ENCODE measurements at regions not wholly inside any gene's neighbourhood (a gene's known extent, or its start where the extent isn't known, plus 50 kb on each side); places are given as distances from the start of the nearest gene placed in this dataset.

GRCh38 chr6:40125680-40126394 lies 191.6 kb upstream of the MOCS1 start:
- no peaks in the 10 kb centered on the region for H3K4me1 ChIP-seq
- no peak for ATAC-seq
- no peak overlapping the region for H3K27ac ChIP-seq
- H3K9me3 ChIP-seq, result no peaks in the 10 kb centered on the region
- H3K36me3 ChIP-seq, result no peaks in the 10 kb centered on the region
- no peak overlapping the region for H3K4me3 ChIP-seq
- no peaks in the 10 kb centered on the region for H3K27me3 ChIP-seq
- TF ChIP-seq EP300 (IDR thresholded peaks at IDR 0.05), result no peak
- TF ChIP-seq POLR2AphosphoS5 (IDR thresholded peaks at IDR 0.05), result no peak
- TF ChIP-seq POLR2A (IDR thresholded peaks at IDR 0.05), result no peak
- no peak for TF ChIP-seq CTCF (IDR thresholded peaks at IDR 0.05)
- WGBS, 2 donors (ENCODE audit: low coverage in 1 of 2), result 81 to 85% methylated on average over 3 of the region's 3 CpGs

- Histone ChIP-seq H3K27me3 (no peaks in the 10 kb centered on the region), H3K4me1 (no peaks in the 10 kb centered on the region), H3K9me3 (no peaks in the 10 kb centered on the region), H3K36me3 (no peaks in the 10 kb centered on the region), H3K4me3 (no peak overlapping the region), H3K27ac (no peak overlapping the region)
- TF ChIP-seq EP300 (IDR thresholded peaks at IDR 0.05) (no peak), CTCF (IDR thresholded peaks at IDR 0.05) (no peak), POLR2AphosphoS5 (IDR thresholded peaks at IDR 0.05) (no peak), POLR2A (IDR thresholded peaks at IDR 0.05) (no peak)
- WGBS, 2 donors (ENCODE audit: low coverage in 1 of 2), result 86% methylated on average over 1 to 3 of the region's 4 CpGs
- ATAC-seq, result no peak
Observed at GRCh38 chr6:40124924-40125323, 190.7 kb upstream of the MOCS1 start.

GRCh38 chr6:40116832-40117231 lies 182.6 kb upstream of the MOCS1 start:
- H3K4me1 ChIP-seq, result no peaks in the 10 kb centered on the region
- 0 to 43% methylated on average over 1 of the region's 1 CpG for WGBS, 2 donors (ENCODE audit: low coverage in 1 of 2)
- H3K27me3 ChIP-seq, result peaks cover 9% of the 10 kb centered on the region
- ATAC-seq, result no peak
- no peaks in the 10 kb centered on the region for H3K36me3 ChIP-seq
- no peak overlapping the region for H3K27ac ChIP-seq
- H3K9me3 ChIP-seq, result no peaks in the 10 kb centered on the region
- no peak overlapping the region for H3K4me3 ChIP-seq
- TF ChIP-seq EP300 (IDR thresholded peaks at IDR 0.05) (no peak), POLR2AphosphoS5 (IDR thresholded peaks at IDR 0.05) (no peak), CTCF (IDR thresholded peaks at IDR 0.05) (no peak), POLR2A (IDR thresholded peaks at IDR 0.05) (no peak)

- Histone ChIP-seq H3K27me3 (peaks cover 9% of the 10 kb centered on the region), H3K9me3 (peaks cover 0 to 14% (median 0%) of the 10 kb centered on the region in 3 donors), H3K4me3 (no peak overlapping the region), H3K36me3 (no peaks in the 10 kb centered on the region), H3K4me1 (no peaks in the 10 kb centered on the region), H3K27ac (no peak overlapping the region)
- WGBS, 2 donors (ENCODE audit: low coverage in 1 of 2), result 24 to 52% methylated on average over 3 to 4 of the region's 4 CpGs
- no peak for ATAC-seq
- no peak for TF ChIP-seq CTCF (IDR thresholded peaks at IDR 0.05)
- TF ChIP-seq POLR2A (IDR thresholded peaks at IDR 0.05), result no peak
- TF ChIP-seq POLR2AphosphoS5 (IDR thresholded peaks at IDR 0.05), result no peak
- TF ChIP-seq EP300 (IDR thresholded peaks at IDR 0.05), result no peak
Observed at GRCh38 chr6:40112350-40112749, 178.1 kb upstream of the MOCS1 start.

GRCh38 chr6:40108736-40109135 lies 174.5 kb upstream of the MOCS1 start:
- H3K27ac ChIP-seq, result no peak overlapping the region
- no peak for ATAC-seq
- no peaks in the 10 kb centered on the region for H3K4me1 ChIP-seq
- H3K4me3 ChIP-seq, result no peak overlapping the region
- no peak for TF ChIP-seq CTCF (IDR thresholded peaks at IDR 0.05)
- no peak for TF ChIP-seq POLR2AphosphoS5 (IDR thresholded peaks at IDR 0.05)
- TF ChIP-seq EP300 (IDR thresholded peaks at IDR 0.05), result no peak
- peaks cover 0 to 18% (median 0%) of the 10 kb centered on the region in 3 donors for H3K9me3 ChIP-seq
- no peaks in the 10 kb centered on the region for H3K36me3 ChIP-seq
- H3K27me3 ChIP-seq, result peaks cover 9% of the 10 kb centered on the region

Data from gastroesophageal sphincter (tissue), 4 donors.